ENCODE measurements at regions not wholly inside any gene's neighbourhood (a gene's known extent, or its start where the extent isn't known, plus 50 kb on each side); places are given as distances from the start of the nearest gene placed in this dataset.
"Not testable (repeated sequence)": the region's sequence is repeated elsewhere in the genome, so short reads cannot be mapped to it uniquely, and the experiment has no call there.

GRCh38 chr10:80829562-80829961 is 291.9 kb downstream of the SH2D4B start:
- no peak overlapping the region for H3K4me3 ChIP-seq (ENCODE audit: low read depth, low read length)
- DNase-seq (ENCODE audit: low read depth): no peak
- TF ChIP-seq CTCF (IDR thresholded peaks at IDR 0.05; ENCODE audit: insufficient read depth, low read length): no peak

DNA sequence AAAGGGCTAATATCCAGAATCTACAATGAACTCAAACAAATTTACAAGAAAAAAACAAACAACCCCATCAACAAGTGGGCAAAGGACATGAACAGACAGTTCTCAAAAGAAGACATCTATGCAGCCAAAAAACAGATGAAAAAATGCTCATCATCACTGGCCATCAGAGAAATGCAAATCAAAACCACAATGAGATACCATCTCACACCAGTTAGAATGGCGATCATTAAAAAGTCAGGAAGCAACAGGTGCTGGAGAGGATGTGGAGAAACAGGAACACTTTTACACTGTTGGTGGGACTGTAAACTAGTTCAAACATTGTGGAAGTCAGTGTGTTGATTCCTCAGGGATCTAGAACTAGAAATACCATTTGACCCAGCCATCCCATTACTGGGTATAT is 295.0 kb downstream of the SH2D4B start:
- H3K4me3 ChIP-seq (ENCODE audit: low read depth, low read length); DNase-seq (ENCODE audit: low read depth): not testable (repeated sequence)

GRCh38 chr10:80855348-80855971 is 317.8 kb downstream of the SH2D4B start:
- no peak for TF ChIP-seq CTCF (IDR thresholded peaks at IDR 0.05; ENCODE audit: insufficient read depth, low read length)
- no peak for DNase-seq (ENCODE audit: low read depth)

GRCh38 chr10:80856186-80856585 is 318.5 kb downstream of the SH2D4B start:
- no peak for TF ChIP-seq CTCF (IDR thresholded peaks at IDR 0.05; ENCODE audit: insufficient read depth, low read length)
- H3K4me3 ChIP-seq (ENCODE audit: low read depth, low read length): no peak overlapping the region
- DNase-seq (ENCODE audit: low read depth): no peak

More at GRCh38 chr10:80855348-80855971, 317.8 kb downstream of the SH2D4B start:
- H3K4me3 ChIP-seq (ENCODE audit: low read depth, low read length): no peak overlapping the region

DNA sequence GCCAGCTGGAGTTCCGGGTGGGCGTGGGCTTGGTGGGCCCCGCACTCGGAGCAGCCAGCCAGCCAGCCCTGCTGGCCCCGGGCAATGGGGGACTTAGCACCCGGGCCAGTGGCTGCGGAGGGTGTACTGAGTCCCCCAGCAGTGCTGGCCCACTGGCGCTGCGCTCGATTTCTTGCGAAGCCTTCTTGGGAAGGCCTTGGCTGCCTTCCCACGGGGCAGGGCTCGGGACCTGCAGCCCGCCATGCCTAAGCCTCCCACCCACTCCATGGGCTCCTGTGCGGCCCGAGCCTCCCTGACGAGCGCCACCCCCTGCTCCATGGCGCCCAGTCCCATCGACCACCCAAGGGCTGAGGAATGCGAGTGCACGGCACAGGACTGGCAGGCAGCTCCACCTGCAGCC is 321.6 kb downstream of the SH2D4B start:
- not testable (repeated sequence) for H3K4me3 ChIP-seq (ENCODE audit: low read depth, low read length); DNase-seq (ENCODE audit: low read depth)

DNA sequence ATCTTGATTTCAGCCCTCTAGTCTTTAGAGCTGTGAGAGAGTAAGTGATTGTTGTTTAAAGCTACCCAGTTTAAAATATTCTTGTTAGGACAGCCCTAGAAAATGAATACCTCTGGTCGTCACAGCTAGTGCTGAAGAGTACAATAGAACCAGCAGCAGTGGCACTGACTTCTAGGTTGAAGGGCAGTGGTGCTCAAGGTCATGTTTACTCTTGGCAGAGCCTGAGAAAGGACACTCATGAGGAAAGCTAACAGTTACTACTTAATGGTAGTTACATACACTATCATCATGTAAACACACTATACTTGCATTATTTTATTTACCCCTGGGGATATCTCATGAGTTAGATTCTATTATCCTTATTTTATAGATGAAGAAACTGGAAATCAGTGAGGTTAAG is 323.0 kb downstream of the SH2D4B start:
- no peak for DNase-seq (ENCODE audit: low read depth)
- H3K4me3 ChIP-seq (ENCODE audit: low read depth, low read length): no peak overlapping the region
- TF ChIP-seq CTCF (IDR thresholded peaks at IDR 0.05; ENCODE audit: insufficient read depth, low read length): no peak

DNA sequence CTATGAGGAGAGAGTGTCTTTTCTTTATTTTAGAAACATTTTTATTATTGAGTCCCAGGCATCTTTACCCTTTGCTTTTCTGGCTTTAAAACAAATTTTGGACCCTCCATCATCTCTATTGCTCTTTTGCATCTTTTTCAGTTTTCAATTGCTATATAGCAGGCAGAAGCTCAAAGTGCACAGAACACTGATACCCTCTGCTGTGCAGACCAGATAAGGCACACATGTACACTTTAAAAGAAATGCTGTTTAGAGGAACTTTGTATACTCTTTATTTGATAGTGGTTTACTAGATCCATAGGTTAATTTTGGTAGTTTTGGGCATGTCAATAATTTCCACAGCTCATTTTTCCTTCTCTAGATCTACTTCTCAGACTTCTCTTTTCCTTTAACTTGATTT is 324.2 kb downstream of the SH2D4B start:
- TF ChIP-seq CTCF (IDR thresholded peaks at IDR 0.05; ENCODE audit: insufficient read depth, low read length): no peak
- no peak for DNase-seq (ENCODE audit: low read depth)
- H3K4me3 ChIP-seq (ENCODE audit: low read depth, low read length): no peak overlapping the region

DNA sequence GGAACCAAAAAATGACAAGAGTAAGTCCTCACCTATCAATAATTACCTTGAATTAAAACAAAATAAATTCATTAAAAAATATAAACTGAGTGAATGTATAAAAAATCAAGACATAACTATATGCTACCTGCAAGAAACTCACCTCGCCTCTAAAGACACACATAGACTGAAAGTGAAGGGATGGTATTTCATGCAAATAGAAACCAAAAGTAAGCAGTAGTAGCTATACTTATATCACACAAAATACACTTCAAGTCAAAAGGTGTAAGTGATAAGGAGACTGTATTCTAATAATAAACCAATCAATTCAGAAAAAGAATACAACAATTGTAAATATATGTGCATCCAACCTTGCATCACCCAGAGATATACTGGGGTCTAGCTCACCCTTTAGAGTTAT is 332.6 kb downstream of the SH2D4B start:
- TF ChIP-seq CTCF (IDR thresholded peaks at IDR 0.05; ENCODE audit: insufficient read depth, low read length): no peak
- no peak overlapping the region for H3K4me3 ChIP-seq (ENCODE audit: low read depth, low read length)
- no peak for DNase-seq (ENCODE audit: low read depth)
